Breast epithelium (tissue), 3 donors: ENCODE measurements at regions not wholly inside any gene's neighbourhood (a gene's known extent, or its start where the extent isn't known, plus 50 kb on each side); places are given as distances from the start of the nearest gene placed in this dataset.

Experiments
- CTCF ChIP-seq, 3 donors: fragments of 450-650 bp; IDR thresholded peaks; one replicate each; pipeline ENCODE4 v1.5.1; 2016 to 2017; ENCODE audit warnings: antibody characterized with exemption in 3 of 3, mild to moderate bottlenecking in 3 of 3, moderate library complexity in 3 of 3
- POLR2A ChIP-seq: fragments of 450-650 bp; IDR thresholded peaks from one replicate; pipeline ENCODE4 v1.6.1; 2016; ENCODE audit warnings: antibody characterized with exemption, mild to moderate bottlenecking, moderate library complexity
- POLR2AphosphoS5 ChIP-seq, 3 donors: sonication (generic); formaldehyde crosslinking; IDR thresholded peaks; one replicate each; pipeline ENCODE4 v1.6.1; 2017; ENCODE audit warnings: antibody characterized with exemption in 3 of 3

GRCh38 chr5:42021923-42022322 lies 96.8 kb downstream of the FBXO4 start:
- TF ChIP-seq POLR2AphosphoS5 (IDR thresholded peaks at IDR 0.05) (no peak), CTCF (IDR thresholded peaks at IDR 0.05) (no peak), POLR2A (no peak)
